OCI-LY1 (cell line): ENCODE measurements at regions not wholly inside any gene's neighbourhood (a gene's known extent, or its start where the extent isn't known, plus 50 kb on each side); places are given as distances from the start of the nearest gene placed in this dataset.

Experiments used
- EZH2 ChIP-seq: fragments of 200-600 bp; sonication (generic), shearing (Covaris generic); IDR thresholded peaks from 2 replicates; pipeline ENCODE4 v1.8.0; 2017; ENCODE audit warnings: borderline replicate concordance, mixed run types, mild to moderate bottlenecking, antibody characterized with exemption, low read length, moderate library complexity, mixed read lengths
- TF ChIP-seq, protein P1 (sequence below): fragments of 200-600 bp; sonication (generic), shearing (Covaris generic); IDR thresholded peaks from 2 replicates; pipeline ENCODE4 v1.5.1; 2017; ENCODE audit warnings: mild to moderate bottlenecking, antibody characterized with exemption, low read length, moderate library complexity, mixed read lengths

DNA sequence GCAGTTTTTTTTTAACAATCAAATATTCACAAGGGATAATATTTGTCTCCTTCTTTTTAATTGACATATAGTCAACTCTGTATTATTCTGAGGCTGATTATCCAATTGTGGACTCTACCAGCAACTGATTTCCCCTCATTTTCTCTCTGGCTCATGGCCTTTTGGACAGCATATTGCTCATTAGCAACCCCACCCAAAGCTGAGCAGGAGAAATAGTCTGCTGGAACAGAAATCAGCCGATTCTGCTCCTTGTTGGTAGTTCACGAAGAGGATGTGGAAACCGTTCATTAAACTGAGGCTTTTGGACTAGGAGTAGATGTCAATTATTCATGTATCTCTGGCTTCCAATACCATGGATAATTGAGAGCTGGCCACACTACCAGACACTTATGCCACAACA is 428.4 kb upstream of the INTU start:
- TF ChIP-seq, protein P1, sequence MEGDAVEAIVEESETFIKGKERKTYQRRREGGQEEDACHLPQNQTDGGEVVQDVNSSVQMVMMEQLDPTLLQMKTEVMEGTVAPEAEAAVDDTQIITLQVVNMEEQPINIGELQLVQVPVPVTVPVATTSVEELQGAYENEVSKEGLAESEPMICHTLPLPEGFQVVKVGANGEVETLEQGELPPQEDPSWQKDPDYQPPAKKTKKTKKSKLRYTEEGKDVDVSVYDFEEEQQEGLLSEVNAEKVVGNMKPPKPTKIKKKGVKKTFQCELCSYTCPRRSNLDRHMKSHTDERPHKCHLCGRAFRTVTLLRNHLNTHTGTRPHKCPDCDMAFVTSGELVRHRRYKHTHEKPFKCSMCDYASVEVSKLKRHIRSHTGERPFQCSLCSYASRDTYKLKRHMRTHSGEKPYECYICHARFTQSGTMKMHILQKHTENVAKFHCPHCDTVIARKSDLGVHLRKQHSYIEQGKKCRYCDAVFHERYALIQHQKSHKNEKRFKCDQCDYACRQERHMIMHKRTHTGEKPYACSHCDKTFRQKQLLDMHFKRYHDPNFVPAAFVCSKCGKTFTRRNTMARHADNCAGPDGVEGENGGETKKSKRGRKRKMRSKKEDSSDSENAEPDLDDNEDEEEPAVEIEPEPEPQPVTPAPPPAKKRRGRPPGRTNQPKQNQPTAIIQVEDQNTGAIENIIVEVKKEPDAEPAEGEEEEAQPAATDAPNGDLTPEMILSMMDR = no peak
- TF ChIP-seq EZH2 = no peak
